ENCODE measurements at regions not wholly inside any gene's neighbourhood (a gene's known extent, or its start where the extent isn't known, plus 50 kb on each side); places are given as distances from the start of the nearest gene placed in this dataset.
A peak's percentile ranks its signal among the peaks of the same experiment; 100 is the strongest.

- Mint-ChIP-seq H3K9me3 (ENCODE audit: unreplicated experiment) (no peaks in the 10 kb centered on the region), H3K27me3 (ENCODE audit: insufficient read depth, unreplicated experiment) (peaks cover 55% of the 10 kb centered on the region), H3K4me3 (ENCODE audit: unreplicated experiment) (no peak overlapping the region), H3K36me3 (ENCODE audit: insufficient read depth, unreplicated experiment) (peaks cover under 1% of the 10 kb centered on the region), H3K4me1 (ENCODE audit: insufficient read depth, unreplicated experiment) (peaks cover 13% of the 10 kb centered on the region), H3K27ac (ENCODE audit: low read depth, unreplicated experiment) (no peak overlapping the region)
- TF ChIP-seq, protein P1, sequence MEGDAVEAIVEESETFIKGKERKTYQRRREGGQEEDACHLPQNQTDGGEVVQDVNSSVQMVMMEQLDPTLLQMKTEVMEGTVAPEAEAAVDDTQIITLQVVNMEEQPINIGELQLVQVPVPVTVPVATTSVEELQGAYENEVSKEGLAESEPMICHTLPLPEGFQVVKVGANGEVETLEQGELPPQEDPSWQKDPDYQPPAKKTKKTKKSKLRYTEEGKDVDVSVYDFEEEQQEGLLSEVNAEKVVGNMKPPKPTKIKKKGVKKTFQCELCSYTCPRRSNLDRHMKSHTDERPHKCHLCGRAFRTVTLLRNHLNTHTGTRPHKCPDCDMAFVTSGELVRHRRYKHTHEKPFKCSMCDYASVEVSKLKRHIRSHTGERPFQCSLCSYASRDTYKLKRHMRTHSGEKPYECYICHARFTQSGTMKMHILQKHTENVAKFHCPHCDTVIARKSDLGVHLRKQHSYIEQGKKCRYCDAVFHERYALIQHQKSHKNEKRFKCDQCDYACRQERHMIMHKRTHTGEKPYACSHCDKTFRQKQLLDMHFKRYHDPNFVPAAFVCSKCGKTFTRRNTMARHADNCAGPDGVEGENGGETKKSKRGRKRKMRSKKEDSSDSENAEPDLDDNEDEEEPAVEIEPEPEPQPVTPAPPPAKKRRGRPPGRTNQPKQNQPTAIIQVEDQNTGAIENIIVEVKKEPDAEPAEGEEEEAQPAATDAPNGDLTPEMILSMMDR (IDR thresholded peaks at IDR 0.05; ENCODE audit: unreplicated experiment): no peak
- BruUV-seq (replicated peaks): no TSS peak
- intact Hi-C loops (cut with micrococcal nuclease): loop anchor here (5.0 kb wide), 3 partner anchors 37 to 182 kb away; partner anchors contain the start of gene GEMIN8
- peak; percentile 49 for DNase-seq (ENCODE audit: unreplicated experiment)
- POLR2A ChIA-PET: interaction anchor here (0.7 to 3.6 kb wide), 14 partner anchors 10 to 425 kb away, joined by 3 to 43 read pairs (median 4); partner anchors contain the start of genes GEMIN8 and OFD1
- CTCF ChIA-PET: interaction anchor here (0.6 to 1.9 kb wide), 5 partner anchors 10 to 159 kb away, joined by 3 to 9 read pairs (median 3); no protein-coding TSS in a partner anchor
Observed at GRCh38 chrX:13934731-13935130, 95.0 kb downstream of the GEMIN8 start.

DNA sequence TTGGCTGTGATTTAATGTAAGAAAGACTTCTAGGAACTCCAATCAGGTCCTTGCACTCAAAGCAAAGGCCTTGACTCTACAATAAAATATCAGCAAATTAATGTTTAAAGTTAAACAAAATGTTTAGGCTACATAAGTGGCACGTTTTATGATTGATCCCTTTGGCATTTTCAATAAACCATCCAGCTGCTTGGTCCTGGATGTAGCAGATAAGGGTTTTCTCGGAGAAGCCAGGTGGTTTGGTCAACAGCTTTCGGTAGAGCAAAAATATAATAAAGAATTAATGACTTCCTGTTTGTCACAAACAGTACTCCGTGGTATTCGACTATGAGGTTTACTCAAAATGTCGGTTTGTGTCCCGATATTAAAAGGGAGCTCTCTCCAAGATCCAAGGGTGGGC lies 95.8 kb downstream of the GEMIN8 start:
- TF ChIP-seq, protein P1 (IDR thresholded peaks at IDR 0.05; ENCODE audit: unreplicated experiment): no peak
- H3K27me3 Mint-ChIP-seq (ENCODE audit: insufficient read depth, unreplicated experiment): peaks cover 56% of the 10 kb centered on the region
- peaks cover 8% of the 10 kb centered on the region for H3K36me3 Mint-ChIP-seq (ENCODE audit: insufficient read depth, unreplicated experiment)
- ChIA-PET POLR2A (interaction anchor here (0.6 to 3.6 kb wide), 12 partner anchors 9 to 275 kb away, joined by 3 to 43 read pairs (median 4); partner anchors contain the start of genes GEMIN8 and OFD1), CTCF (interaction anchor here (0.6 to 1.9 kb wide), 8 partner anchors 9 to 393 kb away, joined by 3 to 9 read pairs (median 3); partner anchors contain the start of gene GEMIN8)
- no peaks in the 10 kb centered on the region for H3K9me3 Mint-ChIP-seq (ENCODE audit: unreplicated experiment)
- DNase-seq (ENCODE audit: unreplicated experiment): peak; percentile 30
- H3K27ac Mint-ChIP-seq (ENCODE audit: low read depth, unreplicated experiment): peak overlapping the region; percentile 73
- BruUV-seq (replicated peaks): no TSS peak
- intact Hi-C loops (cut with micrococcal nuclease): no loop called here
- H3K4me1 Mint-ChIP-seq (ENCODE audit: insufficient read depth, unreplicated experiment): peaks cover 13% of the 10 kb centered on the region
- peak overlapping the region; percentile 8 for H3K4me3 Mint-ChIP-seq (ENCODE audit: unreplicated experiment)

DNA sequence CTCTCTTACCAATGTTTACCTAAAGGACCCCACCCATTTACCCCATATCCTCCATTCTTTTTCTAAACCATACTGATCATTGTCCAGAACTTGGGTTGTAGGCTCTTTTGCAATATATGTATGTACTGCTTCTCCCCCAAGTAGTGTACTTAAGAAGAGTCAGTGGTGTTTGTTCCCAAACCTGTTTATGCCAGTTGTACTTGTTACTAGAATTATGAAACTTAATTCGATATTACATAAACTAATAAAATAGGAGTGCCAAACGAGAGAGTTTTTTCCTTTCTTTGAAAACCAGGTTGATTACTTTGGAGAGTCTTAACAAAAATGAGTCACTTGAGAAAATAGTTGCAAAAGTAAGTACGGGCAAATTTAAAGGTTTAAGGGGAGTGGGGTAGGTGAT lies 96.3 kb downstream of the GEMIN8 start:
- TF ChIP-seq, protein P1 (IDR thresholded peaks at IDR 0.05; ENCODE audit: unreplicated experiment): no peak

DNA sequence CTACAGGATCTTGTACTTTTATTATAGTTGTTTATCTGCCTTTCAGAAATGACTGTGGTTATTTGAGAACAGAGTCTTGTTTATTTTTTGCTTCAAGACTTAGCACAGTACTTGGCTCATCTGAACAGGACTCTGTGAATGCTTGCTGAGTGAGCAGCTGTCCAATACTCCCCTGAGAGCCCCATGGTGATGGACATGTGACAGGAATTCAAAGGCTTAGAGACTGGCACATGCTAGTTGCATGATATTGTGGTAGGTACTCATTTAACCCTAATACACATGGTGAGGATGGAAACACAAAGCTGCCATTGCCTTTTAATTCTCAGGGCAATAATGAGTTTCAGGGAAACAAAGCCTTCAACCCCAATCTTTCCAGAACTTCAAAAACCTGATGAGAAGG lies 97.3 kb downstream of the GEMIN8 start:
- H3K4me1 Mint-ChIP-seq (ENCODE audit: insufficient read depth, unreplicated experiment): peaks cover 13% of the 10 kb centered on the region
- H3K27ac Mint-ChIP-seq (ENCODE audit: low read depth, unreplicated experiment): no peak overlapping the region
- no peak overlapping the region for H3K4me3 Mint-ChIP-seq (ENCODE audit: unreplicated experiment)
- peaks cover 66% of the 10 kb centered on the region for H3K27me3 Mint-ChIP-seq (ENCODE audit: insufficient read depth, unreplicated experiment)
- H3K9me3 Mint-ChIP-seq (ENCODE audit: unreplicated experiment): no peaks in the 10 kb centered on the region
- no TSS peak for BruUV-seq (replicated peaks)
- intact Hi-C loops (cut with micrococcal nuclease): no loop called here
- CTCF ChIA-PET: interaction anchor here (0.6 kb wide), 1 partner anchor 126 kb away, joined by 3 read pairs; no protein-coding TSS in a partner anchor
- TF ChIP-seq, protein P1 (IDR thresholded peaks at IDR 0.05; ENCODE audit: unreplicated experiment): no peak
- H3K36me3 Mint-ChIP-seq (ENCODE audit: insufficient read depth, unreplicated experiment): peaks cover 8% of the 10 kb centered on the region
- POLR2A ChIA-PET: interaction anchor here (0.7 to 3.6 kb wide), 4 partner anchors 8 to 96 kb away, joined by 3 to 43 read pairs (median 4); partner anchors contain the start of gene GEMIN8
- no peak for DNase-seq (ENCODE audit: unreplicated experiment)

More for the DNA sequence above, 96.3 kb downstream of the GEMIN8 start:
- BruUV-seq (replicated peaks): no TSS peak
- Mint-ChIP-seq H3K27ac (ENCODE audit: low read depth, unreplicated experiment) (peak overlapping the region; percentile 73), H3K4me3 (ENCODE audit: unreplicated experiment) (no peak overlapping the region), H3K4me1 (ENCODE audit: insufficient read depth, unreplicated experiment) (peaks cover 13% of the 10 kb centered on the region), H3K9me3 (ENCODE audit: unreplicated experiment) (no peaks in the 10 kb centered on the region), H3K36me3 (ENCODE audit: insufficient read depth, unreplicated experiment) (peaks cover 8% of the 10 kb centered on the region), H3K27me3 (ENCODE audit: insufficient read depth, unreplicated experiment) (peaks cover 61% of the 10 kb centered on the region)
- DNase-seq (ENCODE audit: unreplicated experiment): peak; percentile 62
- POLR2A ChIA-PET: interaction anchor here (0.9 to 3.6 kb wide), 8 partner anchors 13 to 198 kb away, joined by 3 to 43 read pairs (median 4); partner anchors contain the start of genes GEMIN8 and OFD1
- CTCF ChIA-PET: interaction anchor here (0.6 to 1.9 kb wide), 6 partner anchors 9 to 1366 kb away, joined by 3 to 9 read pairs (median 3); no protein-coding TSS in a partner anchor
- intact Hi-C loops (cut with micrococcal nuclease): no loop called here
